ENCODE measurements at regions not wholly inside any gene's neighbourhood (a gene's known extent, or its start where the extent isn't known, plus 50 kb on each side); places are given as distances from the start of the nearest gene placed in this dataset.

- TF ChIP-seq CTCF (optimal IDR thresholded peaks at IDR 0.05 in 1 of 3, IDR thresholded peaks at IDR 0.05 in 1 of 3, conservative IDR thresholded peaks at IDR 0.05 in 1 of 3; ENCODE audit: extremely low read depth in 1 of 3, insufficient read depth in 2 of 3, low read length in 3 of 3) (no peak), EZH2 (IDR thresholded peaks at IDR 0.05; ENCODE audit: low read length) (no peak)
- DNase-seq (ENCODE audit: low read depth, low spot score) (no peak), FAIRE-seq (no peak)
- no peak overlapping the region for H3K4me2 ChIP-seq (ENCODE audit: control insufficient read depth, extremely low read depth, insufficient read depth, low read depth, low read length)
- no peaks in the 10 kb centered on the region for H3K9me1 ChIP-seq (ENCODE audit: control insufficient read depth, extremely low read depth, insufficient read depth, low read length)
- no peaks in the 10 kb centered on the region for H3K79me2 ChIP-seq (ENCODE audit: control insufficient read depth, insufficient read depth, low read length)
- dilution Hi-C loops (cut with MboI; ENCODE audit: extremely low pct_ligation_motif_present, low sequenced_read_pairs), result no loop called here
- no peak overlapping the region for H3K27ac ChIP-seq (ENCODE audit: control insufficient read depth, insufficient read depth, low read length)
- no peak overlapping the region for H3K4me3 ChIP-seq (ENCODE audit: control insufficient read depth in 2 of 3, extremely low read depth in 1 of 3, insufficient read depth in 2 of 3, low read depth in 1 of 3, low read length in 3 of 3)
- no peaks in the 10 kb centered on the region for H3K4me1 ChIP-seq (ENCODE audit: control insufficient read depth, extremely low read depth, insufficient read depth, low read length)
- no peak overlapping the region for H2AFZ ChIP-seq (ENCODE audit: control insufficient read depth, low read length)
- H3K36me3 ChIP-seq (ENCODE audit: control insufficient read depth in 2 of 2, extremely low read depth in 1 of 2, insufficient read depth in 2 of 2, low read length in 2 of 2), result no peaks in the 10 kb centered on the region
- H3K9me3 ChIP-seq (ENCODE audit: control insufficient read depth, low read depth, low read length), result no peaks in the 10 kb centered on the region
- H3K27me3 ChIP-seq (ENCODE audit: control insufficient read depth, extremely low read depth, insufficient read depth, low read length), result no peaks in the 10 kb centered on the region
- no peaks in the 10 kb centered on the region for H4K20me1 ChIP-seq (ENCODE audit: control insufficient read depth, extremely low read depth, insufficient read depth, low read length)
- no peak overlapping the region for H3K9ac ChIP-seq (ENCODE audit: control insufficient read depth, extremely low read depth, insufficient read depth, low read length)
Measured at GRCh38 chr5:45098483-45098882, 289.7 kb downstream of the MRPS30 start.

GRCh38 chr5:45101146-45101545 is 292.4 kb downstream of the MRPS30 start:
- Histone ChIP-seq H2AFZ (ENCODE audit: control insufficient read depth, low read length) (no peak overlapping the region), H4K20me1 (ENCODE audit: control insufficient read depth, extremely low read depth, insufficient read depth, low read length) (no peaks in the 10 kb centered on the region), H3K9me1 (ENCODE audit: control insufficient read depth, extremely low read depth, insufficient read depth, low read length) (no peaks in the 10 kb centered on the region), H3K4me1 (ENCODE audit: control insufficient read depth, extremely low read depth, insufficient read depth, low read length) (no peaks in the 10 kb centered on the region), H3K36me3 (ENCODE audit: control insufficient read depth in 2 of 2, extremely low read depth in 1 of 2, insufficient read depth in 2 of 2, low read length in 2 of 2) (no peaks in the 10 kb centered on the region), H3K9me3 (ENCODE audit: control insufficient read depth, low read depth, low read length) (no peaks in the 10 kb centered on the region), H3K4me3 (ENCODE audit: control insufficient read depth in 2 of 3, extremely low read depth in 1 of 3, insufficient read depth in 2 of 3, low read depth in 1 of 3, low read length in 3 of 3) (no peak overlapping the region), H3K27me3 (ENCODE audit: control insufficient read depth, extremely low read depth, insufficient read depth, low read length) (no peaks in the 10 kb centered on the region), H3K4me2 (ENCODE audit: control insufficient read depth, extremely low read depth, insufficient read depth, low read depth, low read length) (no peak overlapping the region), H3K27ac (ENCODE audit: control insufficient read depth, insufficient read depth, low read length) (no peak overlapping the region), H3K79me2 (ENCODE audit: control insufficient read depth, insufficient read depth, low read length) (no peaks in the 10 kb centered on the region), H3K9ac (ENCODE audit: control insufficient read depth, extremely low read depth, insufficient read depth, low read length) (no peak overlapping the region)
- dilution Hi-C loops (cut with MboI; ENCODE audit: extremely low pct_ligation_motif_present, low sequenced_read_pairs), result no loop called here
- TF ChIP-seq CTCF (optimal IDR thresholded peaks at IDR 0.05 in 1 of 3, IDR thresholded peaks at IDR 0.05 in 1 of 3, conservative IDR thresholded peaks at IDR 0.05 in 1 of 3; ENCODE audit: extremely low read depth in 1 of 3, insufficient read depth in 2 of 3, low read length in 3 of 3), result no peak
- no peak for TF ChIP-seq EZH2 (IDR thresholded peaks at IDR 0.05; ENCODE audit: low read length)
- DNase-seq (ENCODE audit: low read depth, low spot score) (no peak), FAIRE-seq (no peak)
